ENCODE measurements at regions not wholly inside any gene's neighbourhood (a gene's known extent, or its start where the extent isn't known, plus 50 kb on each side); places are given as distances from the start of the nearest gene placed in this dataset.

DNA sequence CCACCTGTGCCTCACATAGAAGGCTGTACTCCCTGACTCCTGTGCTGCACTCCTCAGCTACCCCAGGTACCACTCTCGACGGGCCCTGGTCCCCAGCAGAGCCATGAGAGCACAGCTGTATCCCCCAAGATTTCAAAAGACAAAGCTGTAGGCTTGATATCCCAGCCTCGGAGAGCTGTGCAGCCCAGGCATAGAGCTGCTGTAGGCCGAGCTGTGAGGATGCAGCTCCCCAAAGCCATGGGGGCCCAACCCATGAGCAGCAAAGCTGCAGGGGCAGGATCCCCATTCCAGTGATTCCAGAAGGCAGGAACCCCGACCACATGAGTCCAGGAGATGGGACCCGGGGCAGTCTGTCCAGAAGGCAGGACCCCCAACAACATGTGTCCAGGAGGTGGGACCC lies 123.8 kb upstream of the CBLN2 start:
- no peaks in the 10 kb centered on the region for H3K27me3 ChIP-seq (ENCODE audit: control insufficient read depth, insufficient read depth, low read length)
- H3K9ac ChIP-seq (ENCODE audit: insufficient read depth, low read length) = no peak overlapping the region
- H3K27ac ChIP-seq (ENCODE audit: insufficient read depth, low read length) = no peak overlapping the region
- no peaks in the 10 kb centered on the region for H3K9me3 ChIP-seq (ENCODE audit: control insufficient read depth, insufficient read depth, low read depth, low read length)
- H3K4me1 ChIP-seq (ENCODE audit: control insufficient read depth, extremely low read depth, insufficient read depth, low read length) = no peaks in the 10 kb centered on the region
- no peaks in the 10 kb centered on the region for H3K79me2 ChIP-seq (ENCODE audit: control insufficient read depth, insufficient read depth, low read length)
- no peaks in the 10 kb centered on the region for H3K36me3 ChIP-seq (ENCODE audit: control insufficient read depth, insufficient read depth, low read length)
- no peak overlapping the region for H3K4me2 ChIP-seq (ENCODE audit: extremely low read depth, insufficient read depth, low read length)
- no peak for DNase-seq (ENCODE audit: low read depth in 2 of 2)
- H2AFZ ChIP-seq (ENCODE audit: low read length) = no peak overlapping the region
- H3K4me3 ChIP-seq (replicated peaks in 1 of 4; ENCODE audit: control extremely low read depth in 1 of 4, insufficient read depth in 1 of 4, low read depth in 3 of 4, low read length in 4 of 4) = no peak overlapping the region
- TF ChIP-seq CTCF (conservative IDR thresholded peaks at IDR 0.05 in 1 of 2, IDR thresholded peaks at IDR 0.05 in 1 of 2; ENCODE audit: low read depth in 1 of 2, low read length in 2 of 2) = no peak
- no peak for TF ChIP-seq EZH2 (IDR thresholded peaks at IDR 0.05; ENCODE audit: low read length, missing control alignments)
- no peaks in the 10 kb centered on the region for H4K20me1 ChIP-seq (ENCODE audit: control insufficient read depth, extremely low read depth, insufficient read depth, low read length)

GRCh38 chr18:72652990-72653593 lies 109.0 kb upstream of the CBLN2 start:
- TF ChIP-seq CTCF (conservative IDR thresholded peaks at IDR 0.05 in 1 of 2, IDR thresholded peaks at IDR 0.05 in 1 of 2; ENCODE audit: low read depth in 1 of 2, low read length in 2 of 2) (no peak), EZH2 (IDR thresholded peaks at IDR 0.05; ENCODE audit: low read length, missing control alignments) (no peak)
- DNase-seq (ENCODE audit: low read depth in 2 of 2) = peak in 1 of 2 donors; percentile 10
- H3K27ac ChIP-seq (ENCODE audit: insufficient read depth, low read length) = no peak overlapping the region
- no peak overlapping the region for H3K9ac ChIP-seq (ENCODE audit: insufficient read depth, low read length)
- H3K36me3 ChIP-seq (ENCODE audit: control insufficient read depth, insufficient read depth, low read length) = no peaks in the 10 kb centered on the region
- no peak overlapping the region for H3K4me3 ChIP-seq (replicated peaks in 1 of 4; ENCODE audit: control extremely low read depth in 1 of 4, insufficient read depth in 1 of 4, low read depth in 3 of 4, low read length in 4 of 4)
- no peaks in the 10 kb centered on the region for H3K27me3 ChIP-seq (ENCODE audit: control insufficient read depth, insufficient read depth, low read length)
- no peaks in the 10 kb centered on the region for H3K9me3 ChIP-seq (ENCODE audit: control insufficient read depth, insufficient read depth, low read depth, low read length)
- no peak overlapping the region for H2AFZ ChIP-seq (ENCODE audit: low read length)
- H3K79me2 ChIP-seq (ENCODE audit: control insufficient read depth, insufficient read depth, low read length) = no peaks in the 10 kb centered on the region
- no peak overlapping the region for H3K4me2 ChIP-seq (ENCODE audit: extremely low read depth, insufficient read depth, low read length)
- no peaks in the 10 kb centered on the region for H3K4me1 ChIP-seq (ENCODE audit: control insufficient read depth, extremely low read depth, insufficient read depth, low read length)
- H4K20me1 ChIP-seq (ENCODE audit: control insufficient read depth, extremely low read depth, insufficient read depth, low read length) = no peaks in the 10 kb centered on the region

DNA sequence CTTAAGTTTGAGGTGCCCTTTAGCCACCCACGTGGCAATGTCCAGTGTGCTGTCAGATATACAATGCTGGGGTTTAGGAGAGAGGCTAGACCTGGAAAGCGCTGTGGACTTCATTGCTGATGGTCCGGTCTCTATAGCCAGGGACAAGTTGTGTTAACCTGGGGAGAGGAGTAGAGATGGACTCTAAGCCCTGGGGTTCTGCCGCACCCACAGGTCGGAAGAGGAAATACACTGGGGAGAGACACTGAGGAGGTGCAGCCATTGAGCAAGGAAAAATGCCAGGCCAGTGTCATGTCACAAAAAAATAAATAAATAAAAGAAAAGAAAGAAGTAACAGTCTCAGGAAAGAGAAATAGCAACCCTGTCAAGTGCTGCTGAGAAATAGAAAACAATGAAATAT lies 106.9 kb upstream of the CBLN2 start:
- Histone ChIP-seq H3K4me3 (replicated peaks in 1 of 4; ENCODE audit: control extremely low read depth in 1 of 4, insufficient read depth in 1 of 4, low read depth in 3 of 4, low read length in 4 of 4) (no peak overlapping the region), H4K20me1 (ENCODE audit: control insufficient read depth, extremely low read depth, insufficient read depth, low read length) (no peaks in the 10 kb centered on the region), H3K4me2 (ENCODE audit: extremely low read depth, insufficient read depth, low read length) (no peak overlapping the region), H3K9me3 (ENCODE audit: control insufficient read depth, insufficient read depth, low read depth, low read length) (no peaks in the 10 kb centered on the region), H3K79me2 (ENCODE audit: control insufficient read depth, insufficient read depth, low read length) (no peaks in the 10 kb centered on the region), H3K27me3 (ENCODE audit: control insufficient read depth, insufficient read depth, low read length) (no peaks in the 10 kb centered on the region), H3K27ac (ENCODE audit: insufficient read depth, low read length) (no peak overlapping the region), H3K36me3 (ENCODE audit: control insufficient read depth, insufficient read depth, low read length) (no peaks in the 10 kb centered on the region), H3K4me1 (ENCODE audit: control insufficient read depth, extremely low read depth, insufficient read depth, low read length) (no peaks in the 10 kb centered on the region), H2AFZ (ENCODE audit: low read length) (no peak overlapping the region), H3K9ac (ENCODE audit: insufficient read depth, low read length) (no peak overlapping the region)
- DNase-seq (ENCODE audit: low read depth in 2 of 2) = no peak
- TF ChIP-seq EZH2 (IDR thresholded peaks at IDR 0.05; ENCODE audit: low read length, missing control alignments) (no peak), CTCF (conservative IDR thresholded peaks at IDR 0.05 in 1 of 2, IDR thresholded peaks at IDR 0.05 in 1 of 2; ENCODE audit: low read depth in 1 of 2, low read length in 2 of 2) (no peak)

Data from fibroblast of lung (primary cell).